Uterus (tissue), 2 donors: ENCODE measurements at regions not wholly inside any gene's neighbourhood (a gene's known extent, or its start where the extent isn't known, plus 50 kb on each side); places are given as distances from the start of the nearest gene placed in this dataset.

Source experiments
- CTCF ChIP-seq, 4 experiments: fragments of 200-600 bp in 2 of 4; fragments of 450-650 bp in 2 of 4; sonication (generic) in 2 of 4; IDR thresholded peaks; one replicate each; pipeline ENCODE4 v1.5.1; 2016 to 2019; ENCODE audit warnings: antibody characterized with exemption in 4 of 4, mild to moderate bottlenecking in 2 of 4, moderate library complexity in 1 of 4
- POLR2A ChIP-seq, 2 donors: fragments of 450-650 bp; IDR thresholded peaks; one replicate each; pipeline ENCODE4 v1.6.1; 2016; ENCODE audit warnings: antibody characterized with exemption in 2 of 2, mild to moderate bottlenecking in 1 of 2, moderate library complexity in 1 of 2

- TF ChIP-seq CTCF (IDR thresholded peaks at IDR 0.05) = no peak
- TF ChIP-seq POLR2A (IDR thresholded peaks at IDR 0.05) = no peak
Observed at GRCh38 chr12:130081117-130081805, 81.0 kb upstream of the FZD10 start.
